SK-N-SH treated with all-trans-retinoic acid at 6 μM for 48 hours (cell line): ENCODE measurements at regions not wholly inside any gene's neighbourhood (a gene's known extent, or its start where the extent isn't known, plus 50 kb on each side); places are given as distances from the start of the nearest gene placed in this dataset.

Source experiments
- ATAC-seq: fragments of 200-7000 bp; cut with Tn5 transposase; 3 replicates; pipeline ENCODE4 v1.9.1; 2020; ENCODE audit warnings: mild to moderate bottlenecking, moderate library complexity
- ARNTL ChIP-seq: fragments of 450-650 bp; formaldehyde crosslinking; IDR thresholded peaks from 2 replicates; pipeline ENCODE4 v1.5.0; 2020; ENCODE audit warnings: low read depth, mild to moderate bottlenecking, moderate library complexity, borderline replicate concordance
- BACH2 ChIP-seq: fragments of 250-450 bp; sonication (Bioruptor Pico); IDR thresholded peaks from 2 replicates; pipeline ENCODE4 v1.9.0; 2021; ENCODE audit warnings: mild to moderate bottlenecking, borderline replicate concordance
- CSDC2 ChIP-seq: fragments of 250-450 bp; sonication (Bioruptor Pico); IDR thresholded peaks from 2 replicates; pipeline ENCODE4 v1.5.0; 2020; ENCODE audit warnings: mild to moderate bottlenecking, moderate library complexity
- CSRNP3 ChIP-seq: fragments of 250-450 bp; sonication (Bioruptor Pico); IDR thresholded peaks from 2 replicates; pipeline ENCODE4 v1.5.1; 2021; ENCODE audit warnings: mild to moderate bottlenecking, moderate library complexity
- ESRRG ChIP-seq: fragments of 250-450 bp; sonication (Bioruptor Pico); IDR thresholded peaks from 2 replicates; pipeline ENCODE4 v1.6.1; 2021; ENCODE audit warnings: mild to moderate bottlenecking
- GLIS3 ChIP-seq: fragments of 250-450 bp; sonication (Bioruptor Pico); IDR thresholded peaks from 2 replicates; pipeline ENCODE4 v1.5.0; 2020; ENCODE audit warnings: mild to moderate bottlenecking, moderate library complexity
- ISL1 ChIP-seq: fragments of 250-450 bp; sonication (Bioruptor Pico); IDR thresholded peaks from 2 replicates; pipeline ENCODE4 v2.1.2; 2022; ENCODE audit warnings: mild to moderate bottlenecking, moderate library complexity
- OSR1 ChIP-seq: fragments of 250-450 bp; sonication (Bioruptor Pico); IDR thresholded peaks from 2 replicates; pipeline ENCODE4 v1.8.0; 2022; ENCODE audit warnings: moderate library complexity, mild to moderate bottlenecking, inconsistent platforms
- PPARA ChIP-seq: fragments of 250-450 bp; sonication (Bioruptor Pico); IDR thresholded peaks from 2 replicates; pipeline ENCODE4 v1.5.0; 2020; ENCODE audit warnings: mild to moderate bottlenecking, borderline replicate concordance
- RARB ChIP-seq: fragments of 250-450 bp; sonication (Bioruptor Pico); IDR thresholded peaks from 2 replicates; pipeline ENCODE4 v1.8.0; 2021; ENCODE audit warnings: mild to moderate bottlenecking, moderate library complexity
- SNAI2 ChIP-seq: fragments of 250-450 bp; sonication (Bioruptor Pico); IDR thresholded peaks from 2 replicates; pipeline ENCODE4 v1.5.0; 2020; ENCODE audit warnings: mild to moderate bottlenecking, moderate library complexity
- TCF4 ChIP-seq: fragments of 250-450 bp; sonication (Bioruptor Pico); IDR thresholded peaks from 2 replicates; pipeline ENCODE4 v1.8.0; 2021; ENCODE audit warnings: mild to moderate bottlenecking, moderate library complexity, borderline replicate concordance
- ZC3H10 ChIP-seq: fragments of 250-450 bp; sonication (Bioruptor Pico); IDR thresholded peaks from 2 replicates; pipeline ENCODE4 v1.5.1; 2021; ENCODE audit warnings: mild to moderate bottlenecking, moderate library complexity
- ZFP3 ChIP-seq: fragments of 250-450 bp; sonication (Bioruptor Pico); IDR thresholded peaks from 2 replicates; pipeline ENCODE4 v1.5.0; 2020; ENCODE audit warnings: mild to moderate bottlenecking, moderate library complexity
- ZNF565 ChIP-seq: fragments of 450-650 bp; formaldehyde crosslinking; conservative IDR thresholded peaks from 2 replicates; pipeline ENCODE4 v1.5.0; 2020; ENCODE audit warnings: low read depth, mild to moderate bottlenecking, moderate library complexity
- ZNF70 ChIP-seq: fragments of 450-650 bp; formaldehyde crosslinking; IDR thresholded peaks from 2 replicates; pipeline ENCODE4 v1.5.0; 2020; ENCODE audit warnings: mild to moderate bottlenecking, moderate library complexity
- ZNF8 ChIP-seq: fragments of 450-650 bp; formaldehyde crosslinking; IDR thresholded peaks from 2 replicates; pipeline ENCODE4 v1.5.0; 2020; ENCODE audit warnings: mild to moderate bottlenecking, moderate library complexity
- TF ChIP-seq, protein P1 (sequence below): fragments of 250-450 bp; sonication (Bioruptor Pico); IDR thresholded peaks from 2 replicates; pipeline ENCODE4 v1.5.0; 2020; ENCODE audit warnings: mild to moderate bottlenecking, moderate library complexity
- TF ChIP-seq, protein P2 (sequence below): fragments of 250-450 bp; sonication (Bioruptor Pico); IDR thresholded peaks from 2 replicates; pipeline ENCODE4 v1.8.0; 2020; ENCODE audit warnings: mild to moderate bottlenecking, moderate library complexity, borderline replicate concordance
- TF ChIP-seq, protein P3 (sequence below): fragments of 250-450 bp; sonication (Bioruptor Pico); IDR thresholded peaks from 2 replicates; pipeline ENCODE4 v1.8.0; 2021; ENCODE audit warnings: low read depth, mild to moderate bottlenecking, moderate library complexity, borderline replicate concordance

GRCh38 chr2:30341500-30342267, 105.4 kb upstream of the LCLAT1 start:
- ATAC-seq = no peak
- TF ChIP-seq SNAI2 (CRISPR knock-in tag) = no peak
- TF ChIP-seq, protein P1, sequence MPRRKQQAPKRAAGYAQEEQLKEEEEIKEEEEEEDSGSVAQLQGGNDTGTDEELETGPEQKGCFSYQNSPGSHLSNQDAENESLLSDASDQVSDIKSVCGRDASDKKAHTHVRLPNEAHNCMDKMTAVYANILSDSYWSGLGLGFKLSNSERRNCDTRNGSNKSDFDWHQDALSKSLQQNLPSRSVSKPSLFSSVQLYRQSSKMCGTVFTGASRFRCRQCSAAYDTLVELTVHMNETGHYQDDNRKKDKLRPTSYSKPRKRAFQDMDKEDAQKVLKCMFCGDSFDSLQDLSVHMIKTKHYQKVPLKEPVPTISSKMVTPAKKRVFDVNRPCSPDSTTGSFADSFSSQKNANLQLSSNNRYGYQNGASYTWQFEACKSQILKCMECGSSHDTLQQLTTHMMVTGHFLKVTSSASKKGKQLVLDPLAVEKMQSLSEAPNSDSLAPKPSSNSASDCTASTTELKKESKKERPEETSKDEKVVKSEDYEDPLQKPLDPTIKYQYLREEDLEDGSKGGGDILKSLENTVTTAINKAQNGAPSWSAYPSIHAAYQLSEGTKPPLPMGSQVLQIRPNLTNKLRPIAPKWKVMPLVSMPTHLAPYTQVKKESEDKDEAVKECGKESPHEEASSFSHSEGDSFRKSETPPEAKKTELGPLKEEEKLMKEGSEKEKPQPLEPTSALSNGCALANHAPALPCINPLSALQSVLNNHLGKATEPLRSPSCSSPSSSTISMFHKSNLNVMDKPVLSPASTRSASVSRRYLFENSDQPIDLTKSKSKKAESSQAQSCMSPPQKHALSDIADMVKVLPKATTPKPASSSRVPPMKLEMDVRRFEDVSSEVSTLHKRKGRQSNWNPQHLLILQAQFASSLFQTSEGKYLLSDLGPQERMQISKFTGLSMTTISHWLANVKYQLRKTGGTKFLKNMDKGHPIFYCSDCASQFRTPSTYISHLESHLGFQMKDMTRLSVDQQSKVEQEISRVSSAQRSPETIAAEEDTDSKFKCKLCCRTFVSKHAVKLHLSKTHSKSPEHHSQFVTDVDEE (CRISPR knock-in tag) = no peak
- no peak for TF ChIP-seq ZNF8
- TF ChIP-seq GLIS3 = no peak
- TF ChIP-seq ARNTL (CRISPR knock-in tag) = no peak
- no peak for TF ChIP-seq ZNF70 (CRISPR knock-in tag)
- TF ChIP-seq OSR1 (CRISPR knock-in tag) = no peak
- no peak for TF ChIP-seq TCF4 (CRISPR knock-in tag)
- no peak for TF ChIP-seq CSDC2 (CRISPR knock-in tag)
- no peak for TF ChIP-seq ISL1
- TF ChIP-seq, protein P2, sequence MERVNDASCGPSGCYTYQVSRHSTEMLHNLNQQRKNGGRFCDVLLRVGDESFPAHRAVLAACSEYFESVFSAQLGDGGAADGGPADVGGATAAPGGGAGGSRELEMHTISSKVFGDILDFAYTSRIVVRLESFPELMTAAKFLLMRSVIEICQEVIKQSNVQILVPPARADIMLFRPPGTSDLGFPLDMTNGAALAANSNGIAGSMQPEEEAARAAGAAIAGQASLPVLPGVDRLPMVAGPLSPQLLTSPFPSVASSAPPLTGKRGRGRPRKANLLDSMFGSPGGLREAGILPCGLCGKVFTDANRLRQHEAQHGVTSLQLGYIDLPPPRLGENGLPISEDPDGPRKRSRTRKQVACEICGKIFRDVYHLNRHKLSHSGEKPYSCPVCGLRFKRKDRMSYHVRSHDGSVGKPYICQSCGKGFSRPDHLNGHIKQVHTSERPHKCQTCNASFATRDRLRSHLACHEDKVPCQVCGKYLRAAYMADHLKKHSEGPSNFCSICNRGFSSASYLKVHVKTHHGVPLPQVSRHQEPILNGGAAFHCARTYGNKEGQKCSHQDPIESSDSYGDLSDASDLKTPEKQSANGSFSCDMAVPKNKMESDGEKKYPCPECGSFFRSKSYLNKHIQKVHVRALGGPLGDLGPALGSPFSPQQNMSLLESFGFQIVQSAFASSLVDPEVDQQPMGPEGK (CRISPR knock-in tag) = no peak
- TF ChIP-seq ZNF565 = no peak
- TF ChIP-seq, protein P3, sequence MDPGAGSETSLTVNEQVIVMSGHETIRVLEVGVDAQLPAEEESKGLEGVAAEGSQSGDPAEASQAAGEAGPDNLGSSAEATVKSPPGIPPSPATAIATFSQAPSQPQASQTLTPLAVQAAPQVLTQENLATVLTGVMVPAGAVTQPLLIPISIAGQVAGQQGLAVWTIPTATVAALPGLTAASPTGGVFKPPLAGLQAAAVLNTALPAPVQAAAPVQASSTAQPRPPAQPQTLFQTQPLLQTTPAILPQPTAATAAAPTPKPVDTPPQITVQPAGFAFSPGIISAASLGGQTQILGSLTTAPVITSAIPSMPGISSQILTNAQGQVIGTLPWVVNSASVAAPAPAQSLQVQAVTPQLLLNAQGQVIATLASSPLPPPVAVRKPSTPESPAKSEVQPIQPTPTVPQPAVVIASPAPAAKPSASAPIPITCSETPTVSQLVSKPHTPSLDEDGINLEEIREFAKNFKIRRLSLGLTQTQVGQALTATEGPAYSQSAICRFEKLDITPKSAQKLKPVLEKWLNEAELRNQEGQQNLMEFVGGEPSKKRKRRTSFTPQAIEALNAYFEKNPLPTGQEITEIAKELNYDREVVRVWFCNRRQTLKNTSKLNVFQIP = no peak
- TF ChIP-seq BACH2 (CRISPR knock-in tag) = no peak
- no peak for TF ChIP-seq ZC3H10
- TF ChIP-seq ESRRG (CRISPR knock-in tag) = no peak
- TF ChIP-seq, all 23 proteins: peak for 0

DNA sequence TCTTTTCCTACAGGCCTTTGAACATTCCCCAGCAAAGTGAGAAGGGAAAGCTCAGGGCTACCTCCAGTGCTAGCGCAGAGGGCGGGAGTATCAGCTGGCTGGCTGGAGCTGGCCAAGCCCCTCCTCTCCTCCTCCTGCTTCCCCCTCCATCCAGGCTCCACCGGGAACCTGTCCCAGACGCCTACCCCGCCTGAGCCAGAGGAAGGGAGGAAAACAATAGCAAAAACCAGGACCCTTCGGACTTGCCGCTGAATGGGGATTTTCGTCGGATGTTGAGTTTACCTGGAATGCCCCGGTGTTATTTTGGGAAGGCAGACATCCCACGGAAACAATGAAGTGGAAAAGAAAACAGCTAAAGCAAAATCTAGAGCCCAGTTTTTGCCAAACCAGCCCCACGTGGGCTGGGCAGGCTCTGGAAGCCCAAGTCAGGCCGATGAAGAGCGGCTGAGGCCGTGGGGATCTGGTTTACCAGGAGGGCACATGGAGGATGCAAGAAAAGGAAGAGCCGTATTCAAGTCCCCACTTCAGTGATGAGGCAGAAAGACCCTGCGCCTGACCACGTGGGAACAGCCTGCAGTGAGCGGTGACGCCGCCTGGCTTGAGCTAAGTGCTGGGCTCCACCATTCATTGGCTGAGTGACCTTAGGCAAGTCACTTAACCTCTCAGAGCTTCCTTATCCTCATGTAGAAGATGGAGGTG, 100.4 kb upstream of the LCLAT1 start:
- ATAC-seq = no peak

More for the DNA sequence above, 100.4 kb upstream of the LCLAT1 start:
- TF ChIP-seq ZFP3 (CRISPR knock-in tag) (no peak), ISL1 (no peak), ZNF70 (CRISPR knock-in tag) (no peak), ZNF8 (no peak), RARB (CRISPR knock-in tag) (no peak), TCF4 (CRISPR knock-in tag) (no peak), PPARA (CRISPR knock-in tag) (no peak), GLIS3 (no peak), CSRNP3 (CRISPR knock-in tag) (no peak), BACH2 (CRISPR knock-in tag) (no peak), ESRRG (CRISPR knock-in tag) (no peak), OSR1 (CRISPR knock-in tag) (no peak), CSDC2 (CRISPR knock-in tag) (no peak), ZNF565 (no peak), ARNTL (CRISPR knock-in tag) (no peak), SNAI2 (CRISPR knock-in tag) (no peak)
- TF ChIP-seq, protein P3 = no peak
- TF ChIP-seq, protein P2 (CRISPR knock-in tag) = no peak
